ENCODE measurements at regions not wholly inside any gene's neighbourhood (a gene's known extent, or its start where the extent isn't known, plus 50 kb on each side); places are given as distances from the start of the nearest gene placed in this dataset.
"Not testable (repeated sequence)": the region's sequence is repeated elsewhere in the genome, so short reads cannot be mapped to it uniquely, and the experiment has no call there.

- no peak for DNase-seq (ENCODE audit: low read depth in 2 of 2)
Observed at GRCh38 chr16:51543971-51544370, 392.9 kb upstream of the SALL1 start.

GRCh38 chr16:51542981-51543815, 392.1 kb upstream of the SALL1 start:
- DNase-seq (ENCODE audit: low read depth in 2 of 2), result no peak

DNA sequence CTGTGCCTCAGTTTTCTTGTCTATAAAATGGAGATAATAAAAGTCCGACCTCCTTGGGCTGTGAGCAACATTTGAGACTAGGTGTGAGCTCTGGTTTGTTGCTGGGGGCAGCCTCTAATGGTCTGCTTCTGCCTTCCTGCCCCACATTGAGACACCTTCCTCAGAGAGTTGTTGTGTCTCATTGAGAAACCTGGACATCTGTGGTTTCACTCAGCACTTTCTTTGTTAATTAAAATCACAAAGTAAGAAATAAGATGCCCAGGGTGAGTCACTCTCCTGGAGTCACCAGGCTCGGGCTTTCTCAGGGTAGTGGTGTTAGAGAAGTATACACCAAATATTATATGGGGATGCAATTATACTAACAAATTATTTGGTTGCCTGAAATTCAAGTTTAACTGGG, 389.2 kb upstream of the SALL1 start:
- no peak for DNase-seq (ENCODE audit: low read depth in 2 of 2)

DNA sequence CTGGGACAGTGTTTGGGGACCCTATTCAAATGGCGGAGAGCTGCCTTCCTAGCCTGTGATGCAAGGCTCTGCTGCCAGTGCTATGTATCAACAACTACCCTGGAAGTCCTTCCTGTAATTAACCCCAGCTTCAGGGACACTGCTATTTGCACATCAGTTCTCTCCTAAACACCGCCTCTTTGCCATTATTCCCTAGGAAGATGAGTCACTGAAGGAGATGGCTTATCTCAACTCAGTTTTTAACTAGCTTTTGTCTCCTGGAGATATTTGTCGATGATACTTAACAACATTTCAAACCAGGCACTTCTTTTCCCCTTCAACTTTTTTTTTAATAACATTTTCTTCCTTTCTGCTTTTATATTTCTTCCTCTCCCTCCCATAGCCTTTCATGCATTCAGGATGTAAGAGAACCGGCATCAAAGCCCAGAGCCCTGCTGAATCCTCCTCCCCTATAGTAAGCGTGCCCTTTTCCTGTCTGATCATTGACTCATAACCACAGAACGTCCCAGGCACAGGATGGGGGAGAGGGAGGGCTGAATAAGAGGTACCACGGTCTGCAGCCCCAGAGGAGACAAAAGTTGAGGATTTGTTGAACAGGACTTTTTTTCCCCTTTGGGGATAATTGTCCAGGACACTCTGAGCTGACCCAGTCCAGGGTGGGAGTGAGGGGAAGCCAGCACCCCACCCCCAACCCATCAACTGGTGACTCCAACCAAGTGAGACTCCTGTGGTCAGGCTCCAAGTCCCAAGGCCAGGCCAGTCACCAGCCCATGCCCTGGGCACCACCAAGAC, 387.8 kb upstream of the SALL1 start:
- no peak for DNase-seq (ENCODE audit: low read depth in 2 of 2)

GRCh38 chr16:51535591-51535990, 384.5 kb upstream of the SALL1 start:
- no peak for DNase-seq (ENCODE audit: low read depth in 2 of 2)

DNA sequence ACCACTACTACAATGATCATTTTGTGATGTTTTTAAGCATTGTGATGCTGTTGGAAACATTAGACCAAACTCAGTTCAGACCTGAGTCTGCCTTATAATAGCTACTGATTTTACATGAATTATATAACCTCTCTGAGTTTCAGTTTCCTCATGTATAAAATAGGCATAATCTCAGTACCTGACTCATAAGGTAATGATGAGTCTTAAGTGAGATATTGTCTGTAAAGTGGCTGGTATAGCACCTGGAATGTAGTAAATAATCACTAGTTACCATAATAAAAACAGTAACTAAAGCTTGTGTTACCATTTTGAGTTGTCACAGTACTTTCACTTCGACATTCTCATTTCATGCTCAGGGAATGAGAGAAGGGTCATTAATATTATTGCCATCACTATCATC, 381.5 kb upstream of the SALL1 start:
- no peak for DNase-seq (ENCODE audit: low read depth in 2 of 2)

GRCh38 chr16:51531271-51531670, 380.2 kb upstream of the SALL1 start:
- DNase-seq (ENCODE audit: low read depth in 2 of 2), result no peak

GRCh38 chr16:51527349-51527748, 376.3 kb upstream of the SALL1 start:
- DNase-seq (ENCODE audit: low read depth in 2 of 2), result no peak

GRCh38 chr16:51526621-51527020, 375.6 kb upstream of the SALL1 start:
- DNase-seq (ENCODE audit: low read depth in 2 of 2), result no peak

GRCh38 chr16:51524555-51525373, 373.7 kb upstream of the SALL1 start:
- DNase-seq (ENCODE audit: low read depth in 2 of 2), result no peak

GRCh38 chr16:51524070-51524469, 373.0 kb upstream of the SALL1 start:
- no peak for DNase-seq (ENCODE audit: low read depth in 2 of 2)

DNA sequence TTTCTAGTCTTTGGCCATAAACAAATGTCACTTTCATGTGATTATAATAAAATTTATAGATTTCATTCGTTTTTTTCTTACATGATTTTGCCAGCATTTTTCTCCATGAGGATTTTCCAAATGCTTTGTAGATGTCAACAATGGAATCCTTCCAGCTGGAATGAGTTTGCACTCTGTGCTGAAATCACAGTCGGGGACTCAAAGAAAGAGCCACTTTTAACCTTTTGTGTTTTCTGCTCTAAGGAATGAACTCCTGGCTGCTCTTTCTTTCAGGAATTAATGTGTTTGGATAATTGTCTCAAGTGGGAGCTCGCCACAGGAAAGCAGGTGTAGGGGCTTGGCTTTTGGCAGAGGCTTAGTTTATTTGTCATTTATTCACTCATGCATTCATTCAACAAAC, 372.3 kb upstream of the SALL1 start:
- no peak for DNase-seq (ENCODE audit: low read depth in 2 of 2)

DNA sequence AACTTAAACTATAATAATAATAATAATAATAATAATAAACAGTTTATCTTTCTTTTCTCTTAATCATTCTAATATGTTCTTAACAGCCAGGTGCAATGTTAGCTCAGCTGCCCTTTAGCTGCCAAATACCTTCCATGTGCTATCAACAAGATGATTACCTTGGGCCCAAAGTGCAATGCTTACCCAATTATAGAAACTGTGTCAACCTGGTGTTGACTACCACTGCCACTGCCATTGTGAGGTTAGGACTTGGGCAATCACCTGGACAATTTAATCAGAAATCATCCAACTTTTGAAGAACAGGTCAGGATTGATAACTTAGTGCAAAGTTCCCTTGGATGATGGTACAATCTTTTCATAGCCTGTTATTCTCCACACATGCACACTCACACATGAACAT, 371.8 kb upstream of the SALL1 start:
- DNase-seq (ENCODE audit: low read depth in 2 of 2), result no peak

DNA sequence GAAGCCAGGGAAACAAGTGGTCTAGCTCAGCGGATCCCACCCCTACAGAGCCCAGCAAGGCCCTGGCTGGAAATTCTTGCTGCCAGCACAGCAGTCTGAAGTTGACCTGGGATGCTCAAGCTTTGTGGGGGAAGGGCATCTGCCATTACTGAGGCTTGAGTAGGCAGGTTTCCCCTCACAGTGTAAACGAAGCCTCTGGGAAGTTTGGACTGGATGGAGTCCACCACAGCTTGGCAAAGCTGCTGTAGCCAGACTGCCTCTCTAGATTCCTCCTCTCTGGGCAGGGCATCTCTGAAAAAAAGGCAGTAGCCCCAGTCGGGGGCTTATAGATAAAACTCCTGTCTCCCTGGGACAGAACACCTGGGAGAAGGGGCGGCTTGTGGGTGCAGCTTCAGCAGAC, 365.9 kb upstream of the SALL1 start:
- not testable (repeated sequence) for DNase-seq (ENCODE audit: low read depth in 2 of 2)

GRCh38 chr16:51510416-51510815, 359.3 kb upstream of the SALL1 start:
- DNase-seq (ENCODE audit: low read depth in 2 of 2), result no peak

DNA sequence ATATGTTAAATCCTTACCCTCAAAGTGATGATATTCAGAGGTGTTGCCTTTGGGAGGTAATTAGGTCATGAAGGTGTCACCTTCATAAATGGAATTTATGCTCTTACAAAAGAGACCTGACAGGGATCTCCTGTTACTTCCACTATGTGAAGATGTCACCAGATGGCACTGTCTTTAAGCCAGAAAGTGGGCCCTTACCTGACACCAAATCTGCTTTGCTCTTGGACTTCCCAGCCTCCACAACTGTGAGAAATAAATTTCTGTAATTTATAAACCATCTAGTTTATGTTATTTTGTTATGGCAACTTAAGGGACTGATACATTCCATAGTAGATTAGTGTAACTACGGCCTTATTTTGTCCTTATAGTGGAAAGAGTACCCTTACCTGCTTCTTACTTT, 358.3 kb upstream of the SALL1 start:
- DNase-seq (ENCODE audit: low read depth in 2 of 2), result no peak

DNA sequence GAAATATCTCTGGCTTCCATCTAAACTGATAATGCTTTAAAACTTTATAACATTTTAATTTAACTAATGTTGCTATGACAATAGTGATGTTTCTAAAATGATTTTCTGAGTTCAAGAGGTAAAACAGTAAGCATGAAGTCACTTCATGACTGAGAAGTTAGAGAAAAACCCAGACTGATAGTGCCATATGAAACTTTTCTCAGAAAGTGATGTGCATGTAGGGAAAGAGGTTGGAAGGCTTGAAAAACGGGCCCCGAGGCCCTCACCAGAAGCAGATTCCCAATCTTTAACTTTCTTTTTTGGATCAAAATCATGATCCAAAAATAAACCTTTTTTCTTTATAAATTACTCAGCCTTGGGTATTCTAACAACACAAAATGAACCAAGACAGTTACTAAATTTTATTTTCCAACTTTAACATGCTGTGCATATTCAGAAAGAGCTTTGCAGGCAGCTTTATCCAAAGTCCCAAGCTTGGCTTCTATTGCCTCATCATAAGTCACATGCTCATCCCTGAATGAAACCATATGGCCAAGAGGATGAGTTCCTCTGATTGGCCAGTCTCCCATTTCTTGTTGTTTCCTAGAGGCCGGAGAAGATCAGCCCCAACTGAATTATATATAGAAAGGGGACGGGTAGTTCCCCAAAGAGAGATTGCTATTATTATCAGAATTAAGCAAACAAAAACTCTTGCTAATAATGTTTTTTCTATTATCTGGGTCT, 357.6 kb upstream of the SALL1 start:
- no peak for DNase-seq (ENCODE audit: low read depth in 2 of 2)

DNA sequence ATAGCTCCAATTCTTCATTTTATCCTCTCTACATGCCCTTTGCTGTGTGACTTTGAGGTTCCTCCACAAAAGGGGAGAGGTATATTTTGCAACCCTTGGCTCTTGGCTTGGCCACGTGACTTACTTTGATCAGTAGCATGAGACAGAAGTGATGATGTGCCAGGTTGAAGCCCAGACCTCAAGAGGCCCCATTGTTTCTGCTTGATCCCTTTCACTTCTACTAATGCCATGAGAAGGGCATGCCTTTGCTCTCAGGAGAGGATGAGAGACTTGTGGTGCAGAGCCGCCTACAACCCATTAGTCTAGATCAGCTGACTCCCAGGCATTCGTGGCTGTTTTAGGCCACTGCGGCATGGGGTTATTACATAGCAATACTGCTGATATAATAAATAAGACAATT, 356.2 kb upstream of the SALL1 start:
- DNase-seq (ENCODE audit: low read depth in 2 of 2), result no peak

- DNase-seq (ENCODE audit: low read depth in 2 of 2), result no peak
Observed at GRCh38 chr16:51500306-51500705, 349.2 kb upstream of the SALL1 start.

DNA sequence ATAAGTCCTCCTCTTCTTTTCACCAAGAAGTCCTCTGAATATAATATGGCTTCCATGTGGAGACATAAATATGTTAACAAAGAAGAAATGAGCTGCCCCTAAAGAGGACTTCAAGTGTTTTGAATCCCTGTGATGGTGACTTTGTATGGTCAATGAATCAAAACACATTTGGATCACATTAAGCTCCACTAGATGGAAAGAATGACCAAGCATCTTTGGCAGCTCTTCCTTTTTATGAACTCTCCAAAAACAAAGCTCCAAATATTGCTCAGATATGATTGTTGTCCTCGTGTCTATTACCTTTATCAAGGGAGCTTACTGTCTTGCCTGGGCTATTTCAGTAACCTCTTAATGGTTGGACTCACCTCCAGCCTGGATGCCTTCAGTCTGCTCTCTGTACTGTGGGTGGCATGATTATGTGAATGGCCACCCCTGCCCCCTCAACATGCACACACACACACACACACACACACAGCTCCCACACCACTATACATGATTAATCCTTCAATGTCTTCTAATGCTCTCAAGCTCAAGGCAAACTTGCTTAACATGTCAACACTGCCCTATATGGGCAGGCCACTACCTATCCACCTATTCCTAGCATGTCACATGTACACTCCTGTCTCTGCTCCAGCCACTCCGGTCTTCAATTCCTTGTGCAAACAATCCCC, 346.6 kb upstream of the SALL1 start:
- no peak for DNase-seq (ENCODE audit: low read depth in 2 of 2)

DNA sequence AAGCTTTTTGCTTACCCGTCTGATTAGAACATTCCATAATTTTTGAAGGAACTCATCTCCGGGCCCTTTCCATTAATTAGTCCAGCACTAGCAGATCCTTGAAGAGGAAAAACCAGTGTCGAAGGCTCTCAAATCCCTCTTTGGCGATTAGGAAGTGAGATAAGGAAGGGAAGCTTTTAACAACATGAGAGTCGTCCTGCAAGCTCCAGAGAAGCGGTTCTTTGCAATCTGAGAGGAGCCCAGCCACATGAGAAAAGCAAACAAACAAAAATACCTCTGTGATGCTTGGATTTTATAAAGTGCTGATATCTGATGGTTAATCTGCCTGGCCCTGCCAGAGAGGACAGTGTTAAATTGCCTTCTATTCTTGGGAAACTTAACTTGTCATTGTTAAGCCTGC, 339.8 kb upstream of the SALL1 start:
- no peak for DNase-seq (ENCODE audit: low read depth in 2 of 2)
